Left ventricle myocardium inferior (tissue), 1 donor: ENCODE measurements at regions not wholly inside any gene's neighbourhood (a gene's known extent, or its start where the extent isn't known, plus 50 kb on each side); places are given as distances from the start of the nearest gene placed in this dataset.
A peak's percentile ranks its signal among the peaks of the same experiment; 100 is the strongest.

Experiments
- DNase-seq: peaks from one replicate; pipeline ENCODE4 v3.0.0-alpha.2; 2020
- H3K27ac ChIP-seq: fragments of 200-600 bp; replicated peaks from 2 replicates; pipeline ENCODE4 v1.8.0; 2021
- H3K27me3 ChIP-seq: fragments of 200-600 bp; 2 replicates; pipeline ENCODE4 v1.8.0; 2021; ENCODE audit warnings: low read depth
- H3K36me3 ChIP-seq: fragments of 200-600 bp; 2 replicates; pipeline ENCODE4 v1.8.0; 2021
- H3K4me1 ChIP-seq: fragments of 200-600 bp; 2 replicates; pipeline ENCODE4 v1.8.0; 2021
- H3K4me3 ChIP-seq: fragments of 200-600 bp; 2 replicates; pipeline ENCODE4 v1.8.0; 2021; ENCODE audit warnings: mild to moderate bottlenecking, moderate library complexity
- H3K9me3 ChIP-seq: fragments of 200-600 bp; replicated peaks from 2 replicates; pipeline ENCODE4 v1.8.0; 2021
- CTCF ChIP-seq: fragments of 200-600 bp; IDR thresholded peaks from 2 replicates; pipeline ENCODE4 v1.8.0; 2021; ENCODE audit warnings: antibody characterized with exemption, mild to moderate bottlenecking, borderline replicate concordance
- intact Hi-C: fragments of 100-400 bp; cut with micrococcal nuclease; formaldehyde crosslinking; loops from one replicate; pipeline ENCODE4 v1.11.0; 2022
- donor health status: DM: no; HTN: yes; CAD: no; lungs with severe emphysema.

GRCh38 chr2:163200741-163201140 is 362.2 kb upstream of the KCNH7 start:
- Histone ChIP-seq H3K4me1 (no peaks in the 10 kb centered on the region), H3K36me3 (no peaks in the 10 kb centered on the region), H3K27me3 (no peaks in the 10 kb centered on the region), H3K27ac (no peak overlapping the region), H3K9me3 (peaks cover 10% of the 10 kb centered on the region), H3K4me3 (no peak overlapping the region)
- intact Hi-C loops: no loop called here
- TF ChIP-seq CTCF: no peak
- no peak for DNase-seq

- peaks cover 10% of the 10 kb centered on the region for H3K9me3 ChIP-seq
- H3K4me1 ChIP-seq: no peaks in the 10 kb centered on the region
- H3K27me3 ChIP-seq: no peaks in the 10 kb centered on the region
- no peak for TF ChIP-seq CTCF
- no peak overlapping the region for H3K27ac ChIP-seq
- no peak overlapping the region for H3K4me3 ChIP-seq
- intact Hi-C loops: no loop called here
- no peak for DNase-seq
- H3K36me3 ChIP-seq: no peaks in the 10 kb centered on the region
Observed at GRCh38 chr2:163198972-163199371, 360.4 kb upstream of the KCNH7 start.

GRCh38 chr2:163198007-163198406 is 359.4 kb upstream of the KCNH7 start:
- TF ChIP-seq CTCF: no peak
- intact Hi-C loops: no loop called here
- no peak overlapping the region for H3K4me3 ChIP-seq
- DNase-seq: no peak
- H3K9me3 ChIP-seq: peaks cover 10% of the 10 kb centered on the region
- no peaks in the 10 kb centered on the region for H3K27me3 ChIP-seq
- H3K36me3 ChIP-seq: no peaks in the 10 kb centered on the region
- no peak overlapping the region for H3K27ac ChIP-seq
- no peaks in the 10 kb centered on the region for H3K4me1 ChIP-seq

- no peak overlapping the region for H3K27ac ChIP-seq
- peak; percentile 73 for TF ChIP-seq CTCF
- H3K27me3 ChIP-seq: no peaks in the 10 kb centered on the region
- no peaks in the 10 kb centered on the region for H3K4me1 ChIP-seq
- H3K9me3 ChIP-seq: peaks cover 4% of the 10 kb centered on the region
- no peak for DNase-seq
- intact Hi-C loops: no loop called here
- no peaks in the 10 kb centered on the region for H3K36me3 ChIP-seq
- no peak overlapping the region for H3K4me3 ChIP-seq
Observed at GRCh38 chr2:163191372-163191771, 352.8 kb upstream of the KCNH7 start.

- Histone ChIP-seq H3K4me1 (no peaks in the 10 kb centered on the region), H3K36me3 (no peaks in the 10 kb centered on the region), H3K9me3 (no peaks in the 10 kb centered on the region), H3K4me3 (no peak overlapping the region), H3K27me3 (no peaks in the 10 kb centered on the region), H3K27ac (no peak overlapping the region)
- intact Hi-C loops: loop anchor here (5.0 kb wide), 1 partner anchor 1289 kb away; no protein-coding TSS in a partner anchor
- TF ChIP-seq CTCF: no peak
- DNase-seq: no peak
Observed at GRCh38 chr2:163187995-163188655, 349.6 kb upstream of the KCNH7 start.
